ENCODE measurements at regions not wholly inside any gene's neighbourhood (a gene's known extent, or its start where the extent isn't known, plus 50 kb on each side); places are given as distances from the start of the nearest gene placed in this dataset.
"Not testable (repeated sequence)": the region's sequence is repeated elsewhere in the genome, so short reads cannot be mapped to it uniquely, and the experiment has no call there.

DNA sequence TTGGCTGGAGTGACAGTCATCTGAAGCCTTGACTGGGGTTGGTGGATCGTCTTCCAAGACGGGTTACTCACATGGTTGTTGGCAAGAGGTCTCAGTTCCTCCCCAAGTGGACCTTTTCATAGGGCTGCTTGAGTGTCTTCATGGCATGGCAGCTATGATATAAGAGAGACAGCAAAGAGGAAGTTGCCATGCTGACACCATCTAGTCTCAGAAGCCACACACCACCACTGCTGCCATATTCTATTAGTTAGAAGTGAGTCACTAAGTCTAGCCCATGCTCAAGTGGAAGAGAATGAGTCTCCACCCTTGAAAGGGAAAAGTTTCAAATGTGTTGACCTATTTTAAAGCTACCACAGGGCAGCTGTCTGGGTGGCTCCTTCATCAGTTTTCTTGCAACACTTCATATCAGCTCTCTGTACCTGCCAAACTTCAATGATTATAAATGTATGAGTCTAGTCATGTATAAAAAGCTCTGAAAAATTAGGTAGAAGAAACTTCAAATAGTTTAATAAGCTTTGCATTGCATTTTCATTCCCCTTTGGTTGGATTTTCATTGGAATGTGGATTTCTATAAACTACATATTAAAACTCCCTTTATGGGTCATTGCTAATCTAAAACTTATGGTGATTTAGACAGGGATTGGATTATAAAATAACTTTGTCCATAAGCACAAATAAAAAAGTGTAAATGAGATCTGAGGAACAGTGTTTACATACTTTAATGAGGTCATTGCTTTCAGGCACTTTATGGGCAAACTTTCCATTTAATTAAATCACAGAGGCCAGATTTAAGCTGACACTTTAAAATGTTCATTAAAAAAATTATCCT lies 68.0 kb upstream of the ATXN3L start:
- no peak for DNase-seq (ENCODE audit: low read depth in 4 of 4, low spot score in 3 of 4)

DNA sequence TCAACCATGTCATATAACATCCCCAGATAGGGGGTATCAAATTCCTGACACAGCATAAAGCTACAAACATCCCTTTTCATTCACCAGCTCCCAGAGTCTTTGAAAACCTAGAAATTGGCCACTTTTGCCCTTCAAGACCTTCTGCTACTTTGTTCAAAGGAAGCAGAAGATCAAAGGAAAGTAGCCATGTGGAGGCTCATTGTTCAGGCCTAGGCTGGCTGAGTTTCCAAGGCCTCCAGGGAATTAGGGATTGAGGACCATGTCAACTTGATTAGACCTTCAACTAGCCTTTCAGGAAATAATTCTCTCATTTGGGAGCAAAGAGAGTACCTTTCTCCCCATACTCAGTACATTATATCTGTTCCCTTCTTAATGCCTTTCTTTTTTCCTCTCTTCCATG lies 66.8 kb upstream of the ATXN3L start:
- no peak for DNase-seq (ENCODE audit: low read depth in 4 of 4, low spot score in 3 of 4)

DNA sequence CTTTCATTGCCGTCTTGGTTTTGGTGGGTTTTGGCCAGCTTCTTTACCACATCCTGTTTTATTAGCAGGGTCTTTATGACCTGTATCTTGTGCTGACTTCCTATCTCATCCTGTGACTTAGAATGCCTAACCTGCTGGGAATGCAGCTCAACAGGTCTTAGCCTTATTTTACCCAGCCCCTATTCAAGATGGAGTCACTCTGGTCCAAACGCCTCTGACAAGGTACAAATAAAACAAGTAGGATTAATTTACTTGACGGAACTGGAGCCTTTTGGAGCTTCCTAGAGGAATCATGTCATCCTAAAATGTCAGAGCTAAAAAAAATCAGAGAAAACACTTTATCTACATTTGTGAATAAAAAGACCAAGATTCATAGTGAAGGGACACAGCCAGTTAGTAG lies 66.2 kb upstream of the ATXN3L start:
- no peak for DNase-seq (ENCODE audit: low read depth in 4 of 4, low spot score in 3 of 4)

DNA sequence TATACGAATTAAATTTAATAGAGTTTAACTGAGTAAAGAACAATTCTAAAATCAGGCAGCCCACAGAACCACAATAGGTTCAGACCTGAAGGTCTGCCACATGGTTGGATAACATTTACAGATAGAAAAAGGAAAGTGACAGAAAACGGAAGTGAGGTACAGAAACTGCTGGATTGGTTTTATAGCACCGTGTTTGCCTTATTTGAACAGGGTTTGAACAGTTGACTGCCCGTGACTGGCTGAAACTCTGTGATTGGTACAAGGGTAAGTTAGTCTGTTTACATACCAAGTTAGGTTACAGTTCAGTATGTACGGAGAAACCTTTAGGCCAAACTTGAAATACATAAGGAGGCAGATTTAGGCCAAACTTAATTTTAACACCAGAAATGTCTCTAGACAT lies 64.1 kb upstream of the ATXN3L start:
- DNase-seq (ENCODE audit: low read depth in 4 of 4, low spot score in 3 of 4), result no peak

DNA sequence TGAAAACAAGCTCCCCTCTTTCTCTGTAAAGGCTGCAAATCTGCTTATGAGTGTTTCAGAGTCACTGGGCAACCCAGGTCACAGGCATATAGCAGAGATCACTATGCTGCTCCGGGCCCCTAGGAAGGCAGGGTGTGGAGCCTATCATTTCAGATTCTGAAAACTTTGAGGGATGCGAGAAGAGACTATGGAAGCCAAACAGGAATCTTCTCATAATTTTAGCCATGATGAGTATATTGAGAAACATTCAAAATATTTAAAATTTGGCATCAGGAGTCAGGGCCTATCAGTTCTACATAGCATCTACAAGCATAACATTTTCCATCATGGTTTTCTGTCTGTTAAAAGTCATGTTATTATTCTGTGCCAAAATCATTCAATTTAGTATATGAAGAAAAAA lies 61.7 kb upstream of the ATXN3L start:
- no peak for DNase-seq (ENCODE audit: low read depth in 4 of 4, low spot score in 3 of 4)

DNA sequence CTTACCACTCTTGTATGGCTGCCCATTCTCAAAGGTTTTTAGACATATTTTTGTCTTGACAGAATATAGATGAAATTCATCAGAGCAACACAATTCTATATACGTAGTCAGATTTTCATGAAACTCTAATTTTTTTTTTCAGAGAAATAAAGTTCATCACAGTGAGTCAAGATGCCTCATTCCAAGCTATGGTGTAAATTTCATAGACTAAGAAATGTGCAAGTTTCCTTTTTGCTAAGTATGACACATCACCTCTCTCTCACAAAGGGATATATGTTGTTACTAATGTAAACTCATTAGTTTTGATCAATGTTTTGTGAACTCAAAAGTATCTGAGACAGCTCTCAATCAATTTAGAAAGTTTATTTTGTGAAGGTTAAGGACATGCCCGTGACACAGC lies 60.4 kb upstream of the ATXN3L start:
- no peak for DNase-seq (ENCODE audit: low read depth in 4 of 4, low spot score in 3 of 4)

DNA sequence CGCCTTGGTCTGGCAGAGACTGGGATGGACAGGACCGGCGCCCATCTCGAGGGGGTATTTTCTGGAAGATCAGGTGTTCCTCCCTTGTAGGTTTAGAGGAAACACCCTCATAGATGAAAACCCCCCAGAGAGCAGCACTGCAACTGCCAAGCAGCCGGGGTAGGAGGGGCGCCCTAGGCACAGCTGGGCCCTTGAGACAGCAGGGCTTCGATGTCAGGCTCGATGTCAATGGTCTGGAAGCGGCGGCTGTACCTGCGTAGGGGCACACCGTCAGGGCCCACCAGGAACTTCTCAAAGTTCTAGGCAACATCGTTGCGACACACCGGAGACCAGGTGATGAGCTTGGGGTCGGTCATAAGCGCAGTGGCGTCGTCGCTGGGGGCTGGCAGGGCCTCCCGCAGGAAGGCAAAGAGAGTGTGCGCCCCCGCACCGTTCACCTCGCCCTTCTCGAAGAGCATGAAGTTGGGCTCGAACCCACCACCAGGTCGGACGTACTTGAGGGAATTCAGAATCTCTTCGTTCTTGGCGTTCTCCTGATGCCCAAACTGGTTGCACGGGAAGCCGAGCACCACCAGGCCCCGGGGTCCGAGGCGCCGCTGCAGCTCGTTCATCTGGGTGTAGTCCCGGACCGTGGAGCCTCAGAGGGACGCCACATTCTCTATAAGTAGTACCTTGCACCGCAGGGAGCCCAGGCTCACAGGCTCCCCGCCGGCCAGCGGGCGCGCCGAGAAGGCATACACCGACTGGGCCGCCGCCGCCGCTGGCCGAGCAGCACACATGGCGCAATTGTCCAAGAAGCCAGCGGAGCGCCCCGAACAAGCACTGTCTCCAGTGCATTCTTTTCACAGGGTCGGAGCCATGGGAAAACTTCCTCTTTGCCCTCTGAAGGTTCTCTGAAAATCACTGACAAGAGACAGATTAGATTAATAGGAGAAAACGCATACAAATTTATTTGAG lies 59.0 kb upstream of the ATXN3L start:
- DNase-seq (ENCODE audit: low read depth in 4 of 4, low spot score in 3 of 4), result not testable (repeated sequence)

DNA sequence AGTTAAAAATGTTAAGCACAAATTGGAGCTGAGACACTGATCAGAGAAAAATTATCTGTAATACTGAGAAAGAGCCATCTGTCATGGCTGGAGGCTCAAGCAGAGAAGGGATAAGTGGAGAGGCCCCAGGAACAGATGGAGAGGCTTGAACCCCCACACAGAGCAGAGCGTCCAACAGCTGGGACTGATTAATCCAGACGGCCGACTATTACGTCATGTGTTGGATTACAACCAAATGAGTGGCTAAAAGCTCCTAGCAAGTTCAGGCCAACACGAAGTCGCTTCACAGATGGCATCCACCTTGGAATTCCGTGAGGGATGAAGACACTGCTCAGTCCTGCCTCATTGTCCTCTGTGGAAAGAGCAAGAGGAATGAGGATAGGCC lies 57.7 kb upstream of the ATXN3L start:
- no peak for DNase-seq (ENCODE audit: low read depth in 4 of 4, low spot score in 3 of 4)

DNA sequence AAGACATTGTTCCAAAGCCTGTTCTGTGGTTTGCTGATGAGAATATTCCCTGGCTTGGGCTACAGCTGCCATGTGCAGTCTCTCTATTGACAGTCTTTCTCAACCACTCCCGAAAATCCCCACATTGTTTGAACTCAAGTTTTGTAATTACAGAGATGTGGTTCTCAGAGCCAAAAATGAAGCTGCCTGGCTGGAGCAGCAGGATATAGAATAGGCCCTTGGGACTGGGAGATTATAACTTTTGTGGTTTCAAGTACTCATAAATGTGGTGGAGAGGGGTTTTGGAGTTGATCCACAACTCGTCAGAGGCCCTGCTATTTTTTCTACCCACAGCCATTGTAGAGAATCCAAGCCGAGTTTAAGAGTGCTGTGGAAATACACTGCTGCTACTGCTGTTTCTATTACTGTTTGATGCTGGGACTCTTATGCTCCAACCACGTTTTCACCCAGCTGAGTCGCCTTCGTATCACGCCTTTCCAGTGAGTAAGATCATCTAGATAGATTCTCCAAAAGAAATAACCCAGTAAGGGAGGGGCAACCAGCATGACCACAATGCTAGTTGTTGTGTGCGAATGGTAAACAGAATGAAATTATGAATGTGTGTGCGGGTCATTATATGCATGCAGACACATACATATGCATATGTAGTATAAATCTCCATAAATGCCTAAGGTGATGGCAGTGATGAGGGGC lies 57.1 kb upstream of the ATXN3L start:
- DNase-seq (ENCODE audit: low read depth in 4 of 4, low spot score in 3 of 4), result no peak

DNA sequence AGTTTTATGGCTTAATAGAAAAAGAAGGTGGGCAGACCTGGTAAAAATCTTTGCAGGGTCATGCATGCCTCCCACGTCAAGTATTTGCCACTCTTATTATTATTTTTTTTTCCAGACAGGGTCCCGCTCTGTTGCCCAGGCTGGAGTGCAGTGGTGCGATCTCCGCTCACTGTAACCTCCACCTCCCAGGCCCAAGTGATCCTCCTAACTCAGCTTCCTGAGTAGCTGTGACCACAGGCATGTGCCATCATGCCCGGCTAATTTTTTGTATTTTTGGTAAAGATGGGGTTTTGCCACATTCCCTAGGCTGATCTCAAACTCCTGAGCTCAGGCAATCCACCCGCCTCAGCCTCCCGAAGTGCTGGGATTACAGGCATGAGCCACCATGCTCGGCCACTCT lies 55.7 kb upstream of the ATXN3L start:
- not testable (repeated sequence) for DNase-seq (ENCODE audit: low read depth in 4 of 4, low spot score in 3 of 4)

DNA sequence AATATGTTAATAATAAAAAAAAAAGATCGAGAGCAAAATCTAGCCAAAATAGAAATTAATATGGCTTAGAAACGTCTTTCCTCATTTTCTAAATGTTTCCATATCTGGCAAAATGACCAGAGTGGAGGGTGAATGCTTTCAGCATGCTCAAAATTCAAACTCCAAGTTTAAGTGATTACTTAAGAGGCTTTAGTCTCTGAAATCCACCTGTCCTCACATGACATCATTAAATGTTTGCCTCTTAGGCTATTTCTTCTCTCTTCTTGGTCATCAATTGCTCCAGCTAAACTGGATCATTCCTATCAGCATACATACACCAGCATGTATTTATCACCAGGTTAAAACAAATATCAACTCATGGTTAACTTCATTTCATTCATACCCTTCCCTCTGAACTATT lies 54.5 kb upstream of the ATXN3L start:
- no peak for DNase-seq (ENCODE audit: low read depth in 4 of 4, low spot score in 3 of 4)

DNA sequence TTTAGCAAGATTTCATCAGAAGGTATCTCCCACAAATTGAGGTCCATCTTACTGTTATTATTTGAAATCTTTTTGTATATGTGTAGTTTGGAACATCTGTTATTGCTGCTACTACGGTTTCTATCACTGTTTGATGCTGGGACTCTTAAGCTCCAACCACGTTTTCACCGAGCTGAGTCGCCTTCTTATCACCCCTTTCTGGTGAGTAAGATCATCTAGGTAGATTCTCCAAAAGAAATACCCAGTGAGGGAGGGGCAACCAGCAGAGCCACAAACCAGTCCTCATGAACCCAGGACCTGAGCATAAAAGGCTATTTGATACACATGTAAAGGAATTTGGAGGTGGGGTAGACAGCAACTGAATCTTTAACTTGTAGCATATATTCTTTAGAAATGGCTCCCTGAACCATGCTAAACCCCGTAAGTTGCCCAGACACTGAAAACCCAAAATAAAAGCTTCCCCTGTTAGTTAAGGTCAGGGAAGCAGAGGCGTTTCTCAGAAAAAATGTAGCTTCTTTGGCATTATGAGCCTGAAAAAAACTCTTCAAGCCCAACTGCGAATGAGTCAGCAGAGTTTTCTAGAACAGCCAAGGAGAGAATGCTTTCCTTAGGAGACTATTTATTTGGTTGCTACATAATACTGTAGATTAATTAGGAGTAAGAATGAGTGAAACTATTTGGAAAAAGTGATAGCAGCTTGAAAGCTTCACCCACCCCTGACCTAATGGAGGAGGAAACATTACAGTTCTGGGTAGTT lies 53.8 kb upstream of the ATXN3L start:
- no peak for DNase-seq (ENCODE audit: low read depth in 4 of 4, low spot score in 3 of 4)

DNA sequence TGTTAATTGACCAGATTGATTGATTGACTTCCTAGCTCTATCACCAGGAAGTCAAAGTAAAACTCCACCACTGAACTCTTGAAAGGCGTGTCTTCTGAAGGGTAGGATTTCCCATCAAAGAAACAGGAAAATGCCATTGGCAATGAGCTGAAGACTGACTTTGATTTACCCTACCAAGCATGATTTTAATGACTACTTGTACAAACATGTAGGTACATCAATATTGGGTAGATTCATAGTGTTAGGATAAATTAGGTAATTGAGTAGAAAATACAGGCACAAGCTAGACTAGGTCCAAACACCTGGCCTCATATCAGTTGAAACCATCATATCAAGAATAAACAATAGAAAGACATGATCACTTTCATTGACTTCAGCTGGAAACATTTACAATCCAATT lies 53.2 kb upstream of the ATXN3L start:
- DNase-seq (ENCODE audit: low read depth in 4 of 4, low spot score in 3 of 4), result no peak

DNA sequence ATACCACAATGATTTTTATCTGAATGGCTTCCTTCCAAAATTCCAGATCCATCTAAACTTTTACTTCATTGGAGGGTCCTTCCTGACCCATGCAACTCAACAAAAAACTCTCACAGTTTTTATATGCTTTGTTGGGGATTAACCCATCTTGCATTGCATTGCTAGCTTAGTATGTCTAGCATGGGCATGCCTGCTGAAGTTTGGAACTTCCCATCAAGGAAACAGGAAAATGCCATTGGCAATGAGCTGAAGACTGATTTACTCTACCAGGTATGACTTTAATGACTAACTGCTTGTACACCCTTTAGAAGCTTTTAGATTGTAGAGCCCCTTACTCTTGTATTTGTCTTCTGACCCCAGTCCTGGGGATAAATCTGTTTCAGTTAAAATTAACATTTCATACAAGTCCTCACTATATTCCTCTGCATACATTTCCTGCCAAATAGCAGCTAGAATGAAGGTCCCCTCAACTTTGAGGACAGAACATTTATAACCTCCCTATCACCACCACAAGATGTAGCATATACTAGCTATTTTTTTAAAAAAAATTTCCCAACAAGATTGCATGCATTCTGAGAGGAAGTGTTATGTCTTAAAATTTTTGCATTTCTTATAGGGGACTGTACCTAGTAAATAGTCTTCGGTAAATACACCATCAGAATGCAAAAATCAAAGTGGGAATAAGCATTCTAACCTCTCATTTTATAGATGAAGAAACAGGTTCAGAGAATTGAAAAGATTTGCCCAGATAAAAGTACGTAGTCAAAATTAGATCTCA lies 52.5 kb upstream of the ATXN3L start:
- DNase-seq (ENCODE audit: low read depth in 4 of 4, low spot score in 3 of 4), result no peak

DNA sequence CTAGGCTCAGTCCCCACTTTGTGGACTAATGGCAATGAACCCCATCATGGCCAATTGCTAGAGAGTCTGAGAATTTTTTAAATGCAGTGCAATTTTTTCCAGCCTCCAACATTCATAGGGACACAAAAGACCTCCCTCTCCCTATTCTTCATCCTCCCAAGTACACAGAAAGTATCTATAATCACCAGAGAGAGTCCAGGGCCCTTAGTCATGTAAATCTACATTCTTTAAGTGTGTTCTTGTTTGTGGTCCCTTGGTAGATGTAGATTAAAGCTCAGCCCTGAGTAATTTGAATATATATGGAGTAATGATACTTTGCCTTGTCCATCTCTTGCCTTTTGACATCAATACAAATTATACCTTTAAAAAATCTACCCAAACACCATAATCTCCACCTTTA lies 51.3 kb upstream of the ATXN3L start:
- no peak for DNase-seq (ENCODE audit: low read depth in 4 of 4, low spot score in 3 of 4)

DNA sequence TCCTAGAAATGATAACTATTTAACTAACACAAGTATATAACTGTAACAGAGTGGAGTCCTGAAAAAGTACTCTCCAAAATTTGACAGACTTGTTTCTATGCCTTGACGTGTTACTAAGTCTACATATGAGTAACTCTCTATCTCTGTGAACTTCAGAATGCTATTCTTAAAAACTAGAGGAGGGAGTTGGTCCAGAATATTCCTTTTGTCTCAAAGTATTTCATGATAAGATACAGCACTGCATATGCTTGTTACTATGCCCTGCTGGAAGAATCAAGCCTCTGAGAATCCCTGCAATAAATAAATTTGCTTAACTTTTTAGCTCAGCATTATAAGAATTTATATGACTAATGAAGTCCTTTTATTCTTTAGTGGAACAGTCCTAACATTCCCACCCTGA lies 50.9 kb upstream of the ATXN3L start:
- no peak for DNase-seq (ENCODE audit: low read depth in 4 of 4, low spot score in 3 of 4)
